Neural cell (in vitro differentiated cells): ENCODE measurements at regions not wholly inside any gene's neighbourhood (a gene's known extent, or its start where the extent isn't known, plus 50 kb on each side); places are given as distances from the start of the nearest gene placed in this dataset.

Experiments
- H2AFZ ChIP-seq: fragments of 200-600, 300-800 bp; sonication (generic), shearing (Covaris generic); 2 replicates; pipeline ENCODE4 v1.6.0; 2014; ENCODE audit warnings: low read depth, mild to moderate bottlenecking, antibody characterized with exemption, low read length, moderate library complexity
- H3F3A ChIP-seq: fragments of 200-600 bp; shearing (Covaris generic); 2 replicates; pipeline ENCODE4 v1.6.1; 2016; ENCODE audit warnings: mild to moderate bottlenecking, moderate library complexity, mixed read lengths, antibody characterized with exemption, low read length; ENCODE audit not compliant: insufficient read depth, poor library complexity, severe bottlenecking
- H3K27ac ChIP-seq: fragments of 200-600, 300-800 bp; sonication (generic), shearing (Covaris generic); 2 replicates; pipeline ENCODE4 v1.5.1; 2014; ENCODE audit warnings: mild to moderate bottlenecking, low read length, moderate library complexity
- H3K27me3 ChIP-seq: fragments of 300-800, 200-600 bp; sonication (generic), shearing (Covaris generic); 2 replicates; pipeline ENCODE4 v1.6.0; 2014; ENCODE audit warnings: mild to moderate bottlenecking, low read depth, low read length, moderate library complexity; ENCODE audit not compliant: insufficient read depth
- H3K36me3 ChIP-seq: fragments of 300-800, 200-600 bp; sonication (generic), shearing (Covaris generic); 2 replicates; pipeline ENCODE4 v1.5.1; 2014; ENCODE audit warnings: mild to moderate bottlenecking, antibody characterized with exemption, low read length, moderate library complexity; ENCODE audit not compliant: insufficient read depth
- H3K4me2 ChIP-seq: fragments of 300-800, 200-600 bp; sonication (generic), shearing (Covaris generic); 2 replicates; pipeline ENCODE4 v1.6.0; 2014; ENCODE audit warnings: mild to moderate bottlenecking, low read length
- H3K4me3 ChIP-seq: fragments of 300-800, 200-600 bp; sonication (generic), shearing (Covaris generic); 2 replicates; pipeline ENCODE4 v1.5.1; 2014; ENCODE audit warnings: mild to moderate bottlenecking, low read length, moderate library complexity
- H3K79me2 ChIP-seq: fragments of 200-600 bp; shearing (Covaris generic); replicated peaks from 2 replicates; pipeline ENCODE4 v1.6.0; 2014; ENCODE audit warnings: mild to moderate bottlenecking, low read length, moderate library complexity; ENCODE audit not compliant: insufficient read depth
- H3K9ac ChIP-seq: fragments of 300-800, 200-600 bp; sonication (generic), shearing (Covaris generic); 2 replicates; pipeline ENCODE4 v1.6.1; 2016; ENCODE audit warnings: mild to moderate bottlenecking, low read length, mixed read lengths
- H3K9me2 ChIP-seq: fragments of 200-600 bp; shearing (Covaris generic); 2 replicates; pipeline ENCODE4 v1.6.1; 2016; ENCODE audit warnings: mild to moderate bottlenecking, low read length, mixed read lengths; ENCODE audit not compliant: insufficient read depth
- H3K9me3 ChIP-seq: fragments of 200-600, 300-800 bp; sonication (generic), shearing (Covaris generic); 2 replicates; pipeline ENCODE4 v1.6.1; 2016; ENCODE audit warnings: mild to moderate bottlenecking, mixed run types, low read length, moderate library complexity, mixed read lengths
- H4K20me1 ChIP-seq: fragments of 200-600 bp; shearing (Covaris generic); 2 replicates; pipeline ENCODE4 v1.6.1; 2016; ENCODE audit warnings: mild to moderate bottlenecking, mixed run types; ENCODE audit not compliant: insufficient read depth
- CTCF ChIP-seq: fragments of 450-650 bp; IDR thresholded peaks from 2 replicates; pipeline ENCODE4 v1.5.1; 2014; ENCODE audit warnings: antibody characterized with exemption, mild to moderate bottlenecking, moderate library complexity; ENCODE audit not compliant: poor library complexity, severe bottlenecking
- EP300 ChIP-seq: fragments of 450-650 bp; conservative IDR thresholded peaks from 2 replicates; pipeline ENCODE4 v1.6.1; 2014; ENCODE audit warnings: antibody characterized with exemption, mild to moderate bottlenecking, moderate library complexity; ENCODE audit not compliant: poor library complexity, severe bottlenecking
- EZH2 ChIP-seq: fragments of 200-600, 300-800 bp; shearing (Covaris generic), sonication (generic); IDR thresholded peaks from 2 replicates; pipeline ENCODE4 v1.6.1; 2014; ENCODE audit warnings: antibody characterized with exemption, low read length, borderline replicate concordance, mild to moderate bottlenecking; ENCODE audit not compliant: insufficient read depth, poor library complexity, severe bottlenecking
- MXI1 ChIP-seq: fragments of 450-650 bp; conservative IDR thresholded peaks from 2 replicates; pipeline ENCODE4 v1.6.1; 2014; ENCODE audit warnings: antibody characterized with exemption, mild to moderate bottlenecking; ENCODE audit not compliant: poor library complexity, severe bottlenecking
- POLR2AphosphoS5 ChIP-seq: IDR thresholded peaks from 2 replicates; pipeline ENCODE4 v1.6.1; 2012
- RAD21 ChIP-seq: fragments of 450-650 bp; conservative IDR thresholded peaks from 2 replicates; pipeline ENCODE4 v1.6.1; 2014; ENCODE audit warnings: antibody characterized with exemption, mild to moderate bottlenecking, moderate library complexity
- SMC3 ChIP-seq: fragments of 450-650 bp; conservative IDR thresholded peaks from 2 replicates; pipeline ENCODE4 v1.6.1; 2014; ENCODE audit warnings: antibody characterized with exemption, mild to moderate bottlenecking, moderate library complexity; ENCODE audit not compliant: poor library complexity
- TAF1 ChIP-seq: IDR thresholded peaks from 2 replicates; pipeline ENCODE4 v1.6.1; 2012; ENCODE audit warnings: low read depth
- TF ChIP-seq, protein P1 (sequence below): IDR thresholded peaks from 2 replicates; pipeline ENCODE4 v1.6.1; 2012; ENCODE audit warnings: borderline replicate concordance

GRCh38 chr2:76567478-76567877, 856.8 kb upstream of the GCFC2 start:
- Histone ChIP-seq H4K20me1 (no peaks in the 10 kb centered on the region), H3K27me3 (no peaks in the 10 kb centered on the region), H2AFZ (no peak overlapping the region), H3K9ac (no peak overlapping the region), H3K4me2 (no peak overlapping the region), H3K4me3 (no peak overlapping the region), H3K9me3 (no peaks in the 10 kb centered on the region), H3K36me3 (no peaks in the 10 kb centered on the region), H3K27ac (no peak overlapping the region), H3F3A (no peaks in the 10 kb centered on the region), H3K9me2 (no peaks in the 10 kb centered on the region), H3K79me2 (no peaks in the 10 kb centered on the region)
- TF ChIP-seq, protein P1, sequence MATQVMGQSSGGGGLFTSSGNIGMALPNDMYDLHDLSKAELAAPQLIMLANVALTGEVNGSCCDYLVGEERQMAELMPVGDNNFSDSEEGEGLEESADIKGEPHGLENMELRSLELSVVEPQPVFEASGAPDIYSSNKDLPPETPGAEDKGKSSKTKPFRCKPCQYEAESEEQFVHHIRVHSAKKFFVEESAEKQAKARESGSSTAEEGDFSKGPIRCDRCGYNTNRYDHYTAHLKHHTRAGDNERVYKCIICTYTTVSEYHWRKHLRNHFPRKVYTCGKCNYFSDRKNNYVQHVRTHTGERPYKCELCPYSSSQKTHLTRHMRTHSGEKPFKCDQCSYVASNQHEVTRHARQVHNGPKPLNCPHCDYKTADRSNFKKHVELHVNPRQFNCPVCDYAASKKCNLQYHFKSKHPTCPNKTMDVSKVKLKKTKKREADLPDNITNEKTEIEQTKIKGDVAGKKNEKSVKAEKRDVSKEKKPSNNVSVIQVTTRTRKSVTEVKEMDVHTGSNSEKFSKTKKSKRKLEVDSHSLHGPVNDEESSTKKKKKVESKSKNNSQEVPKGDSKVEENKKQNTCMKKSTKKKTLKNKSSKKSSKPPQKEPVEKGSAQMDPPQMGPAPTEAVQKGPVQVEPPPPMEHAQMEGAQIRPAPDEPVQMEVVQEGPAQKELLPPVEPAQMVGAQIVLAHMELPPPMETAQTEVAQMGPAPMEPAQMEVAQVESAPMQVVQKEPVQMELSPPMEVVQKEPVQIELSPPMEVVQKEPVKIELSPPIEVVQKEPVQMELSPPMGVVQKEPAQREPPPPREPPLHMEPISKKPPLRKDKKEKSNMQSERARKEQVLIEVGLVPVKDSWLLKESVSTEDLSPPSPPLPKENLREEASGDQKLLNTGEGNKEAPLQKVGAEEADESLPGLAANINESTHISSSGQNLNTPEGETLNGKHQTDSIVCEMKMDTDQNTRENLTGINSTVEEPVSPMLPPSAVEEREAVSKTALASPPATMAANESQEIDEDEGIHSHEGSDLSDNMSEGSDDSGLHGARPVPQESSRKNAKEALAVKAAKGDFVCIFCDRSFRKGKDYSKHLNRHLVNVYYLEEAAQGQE = no peak
- TF ChIP-seq CTCF (no peak), MXI1 (no peak), EP300 (no peak), RAD21 (no peak), SMC3 (no peak), POLR2AphosphoS5 (no peak), EZH2 (no peak), TAF1 (no peak)

GRCh38 chr2:76564734-76565133, 854.0 kb upstream of the GCFC2 start:
- no peaks in the 10 kb centered on the region for H3K36me3 ChIP-seq

More at GRCh38 chr2:76564734-76565133, 854.0 kb upstream of the GCFC2 start:
- Histone ChIP-seq H3K4me3 (no peak overlapping the region), H3K9me2 (no peaks in the 10 kb centered on the region), H3K4me2 (no peak overlapping the region), H3K27ac (no peak overlapping the region), H2AFZ (no peak overlapping the region), H4K20me1 (no peaks in the 10 kb centered on the region), H3K9ac (no peak overlapping the region), H3F3A (no peaks in the 10 kb centered on the region), H3K9me3 (no peaks in the 10 kb centered on the region), H3K79me2 (no peaks in the 10 kb centered on the region), H3K27me3 (no peaks in the 10 kb centered on the region)
- no peak for TF ChIP-seq CTCF
- TF ChIP-seq RAD21 = no peak
- TF ChIP-seq, protein P1 = no peak
- TF ChIP-seq POLR2AphosphoS5 = no peak
- TF ChIP-seq SMC3 = no peak
- TF ChIP-seq MXI1 = no peak
- no peak for TF ChIP-seq EP300
- TF ChIP-seq TAF1 = no peak
- no peak for TF ChIP-seq EZH2
